SK-N-SH (cell line): ENCODE measurements at regions not wholly inside any gene's neighbourhood (a gene's known extent, or its start where the extent isn't known, plus 50 kb on each side); places are given as distances from the start of the nearest gene placed in this dataset.

Source experiments
- CTCF ChIA-PET: fragments of 300-600, 350-600 bp; formaldehyde crosslinking; extraction: SDS; loops from one replicate; lab custom pipeline; 2021; lab: Yijun Ruan, JAX
- POLR2A ChIA-PET: fragments of 350-600 bp; sonication (Branson Sonifier 250); formaldehyde crosslinking; extraction: SDS; loops from one replicate; lab custom pipeline; 2020; ENCODE audit warnings: antibody characterized with exemption, inconsistent platforms; lab: Yijun Ruan, JAX
- DNase-seq: peaks from one replicate; pipeline ENCODE4 v3.0.0; 2012
- H2AFZ ChIP-seq: fragments of 200-600 bp; sonication (generic); 2 replicates; pipeline ENCODE4 v1.8.1; 2016; ENCODE audit warnings: antibody characterized with exemption, mild to moderate bottlenecking, low read depth
- H3F3A ChIP-seq: fragments of 200-600 bp; sonication (generic); replicated peaks from 2 replicates; pipeline ENCODE3; 2016; ENCODE audit warnings: antibody characterized with exemption, mild to moderate bottlenecking; ENCODE audit not compliant: insufficient read depth
- H3K27ac ChIP-seq, 2 experiments: fragments of 200-500 bp in 1 of 2; fragments of 200-600 bp in 1 of 2; sonication (Bioruptor generic) in 1 of 2; sonication (generic), shearing (Covaris generic) in 1 of 2; 2 replicates each; pipeline versions ENCODE4 v1.5.1 to v1.6.1; 2014 to 2016; ENCODE audit warnings: low read depth in 2 of 2, inconsistent platforms in 1 of 2, low read length in 1 of 2, mild to moderate bottlenecking in 1 of 2, mixed read lengths in 1 of 2
- H3K27me3 ChIP-seq: fragments of 200-600 bp; sonication (generic), shearing (Covaris generic); 2 replicates; pipeline ENCODE4 v1.6.1; 2016; ENCODE audit warnings: mixed run types; ENCODE audit not compliant: insufficient read depth
- H3K36me3 ChIP-seq, 2 experiments: fragments of 200-500 bp in 1 of 2; fragments of 200-600 bp in 1 of 2; sonication (Bioruptor generic) in 1 of 2; sonication (generic) in 1 of 2; replicated peaks in 1 of 2; 2 replicates each; pipeline versions ENCODE3 to v1.5.1; 2014 to 2016; ENCODE audit warnings: low read length in 1 of 2, mild to moderate bottlenecking in 1 of 2; ENCODE audit not compliant: insufficient read depth in 2 of 2, control insufficient read depth in 1 of 2
- H3K4me1 ChIP-seq, 2 experiments: fragments of 200-500 bp in 1 of 2; fragments of 200-600 bp in 1 of 2; sonication (Bioruptor generic) in 1 of 2; sonication (generic), shearing (Covaris generic) in 1 of 2; 2 replicates each; pipeline versions ENCODE4 v1.5.1 to v1.6.1; 2014 to 2016; ENCODE audit warnings: low read depth in 1 of 2, low read length in 1 of 2, mixed run types in 1 of 2; ENCODE audit not compliant: insufficient read depth in 2 of 2, control insufficient read depth in 1 of 2
- H3K4me2 ChIP-seq: fragments of 200-600 bp; sonication (generic), shearing (Covaris generic); 2 replicates; pipeline ENCODE4 v1.6.1; 2017; ENCODE audit warnings: mixed run types
- H3K4me3 ChIP-seq, 2 experiments: fragments of 200-500 bp in 1 of 2; fragments of 200-600 bp in 1 of 2; sonication (Bioruptor generic) in 1 of 2; sonication (generic), shearing (Covaris generic) in 1 of 2; 2 replicates each; pipeline versions ENCODE4 v1.5.1 to v1.8.1; 2014 to 2016; ENCODE audit warnings: low read depth in 2 of 2, inconsistent platforms in 1 of 2, low read length in 1 of 2, mild to moderate bottlenecking in 1 of 2, mixed read lengths in 1 of 2, moderate library complexity in 1 of 2
- H3K79me2 ChIP-seq: fragments of 200-600 bp; sonication (generic); 2 replicates; pipeline ENCODE4 v1.8.1; 2017; ENCODE audit warnings: mild to moderate bottlenecking; ENCODE audit not compliant: insufficient read depth
- H3K9ac ChIP-seq: fragments of 200-600 bp; sonication (generic); 2 replicates; pipeline ENCODE4 v1.6.1; 2017; ENCODE audit warnings: mixed run types
- H3K9me2 ChIP-seq: fragments of 200-600 bp; sonication (generic); 2 replicates; pipeline ENCODE4 v1.6.1; 2017; ENCODE audit warnings: mixed run types
- H3K9me3 ChIP-seq: fragments of 200-600 bp; sonication (generic); 2 replicates; pipeline ENCODE4 v1.6.1; 2017; ENCODE audit warnings: mixed run types, mild to moderate bottlenecking, moderate library complexity
- H4K20me1 ChIP-seq: fragments of 200-600 bp; sonication (generic); 2 replicates; pipeline ENCODE4 v1.6.1; 2017; ENCODE audit warnings: mild to moderate bottlenecking, mixed run types; ENCODE audit not compliant: insufficient read depth
- FOSL2 ChIP-seq: IDR thresholded peaks from 2 replicates; pipeline ENCODE4 v1.4.0; 2012; ENCODE audit warnings: low read depth, mild to moderate bottlenecking, moderate library complexity, borderline replicate concordance
- MXI1 ChIP-seq: IDR thresholded peaks from 2 replicates; pipeline ENCODE4 v1.6.1; 2012; ENCODE audit warnings: mild to moderate bottlenecking, low read depth, low read length, improper control_type of control experiment
- RCOR1 ChIP-seq: fragments of 150-350 bp; IDR thresholded peaks from 2 replicates; pipeline ENCODE4 v1.6.1; 2017; ENCODE audit warnings: antibody characterized with exemption, low read length
- RFX5 ChIP-seq: IDR thresholded peaks from 2 replicates; pipeline ENCODE4 v1.6.1; 2012; ENCODE audit warnings: mild to moderate bottlenecking, improper control_type of control experiment, low read length
- RXRA ChIP-seq: IDR thresholded peaks from 2 replicates; pipeline ENCODE4 v1.4.0; 2012; ENCODE audit warnings: low read depth, mild to moderate bottlenecking, borderline replicate concordance
- SMC3 ChIP-seq: IDR thresholded peaks from 2 replicates; pipeline ENCODE4 v1.6.1; 2012; ENCODE audit warnings: low read depth, low read length, improper control_type of control experiment
- WGBS: methylation state at CpG from one replicate; pipeline ENCODE4 v1.1.6; 2017; ENCODE audit warnings: low lambda C conversion rate; 5-methylcytosine and 5-hydroxymethylcytosine counted together
- TF ChIP-seq, protein P1 (sequence below): IDR thresholded peaks from 2 replicates; pipeline ENCODE4; 2012
- TF ChIP-seq, protein P2 (sequence below): IDR thresholded peaks from 2 replicates; pipeline ENCODE4 v1.6.1; 2012; ENCODE audit warnings: mild to moderate bottlenecking, low read depth, low read length, moderate library complexity
- TF ChIP-seq, protein P3 (sequence below): fragments of 200-600 bp; sonication (generic); IDR thresholded peaks from 2 replicates; pipeline ENCODE4 v1.6.1; 2017; ENCODE audit warnings: antibody characterized with exemption, mild to moderate bottlenecking, moderate library complexity
- TF ChIP-seq, protein P4 (sequence below): IDR thresholded peaks from 2 replicates; pipeline ENCODE4 v1.4.0; 2012; ENCODE audit warnings: low read depth

DNA sequence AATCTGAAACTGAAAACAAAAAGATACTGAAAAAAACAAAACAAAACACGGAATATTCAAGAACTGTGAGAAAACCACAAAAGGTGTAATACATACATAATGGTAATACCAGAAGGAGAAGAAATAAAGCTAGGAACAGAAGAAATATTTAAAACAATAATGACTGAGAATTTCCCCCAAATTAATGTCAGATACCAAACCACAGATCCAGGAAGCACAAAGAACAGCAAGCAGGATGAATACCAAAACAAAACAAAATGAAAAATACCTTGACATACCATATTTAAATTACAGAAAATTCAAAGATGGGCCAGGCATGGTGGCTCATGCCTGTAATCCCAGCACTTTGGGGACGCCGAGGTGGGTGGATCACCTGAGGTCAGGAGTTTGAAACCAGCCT is 57.7 kb upstream of the PARD3 start:
- H3K4me3 ChIP-seq, result no peak overlapping the region
- WGBS, result 74% methylated on average over 3 of the region's 3 CpGs
- CTCF ChIA-PET, result no interaction called here
- no peak for DNase-seq
- no peaks in the 10 kb centered on the region for H3K9me3 ChIP-seq
- H3K9ac ChIP-seq, result no peak overlapping the region
- H3K4me1 ChIP-seq, result no peaks in the 10 kb centered on the region
- H3K36me3 ChIP-seq, result no peaks in the 10 kb centered on the region
- no peak overlapping the region for H2AFZ ChIP-seq
- TF ChIP-seq FOSL2 (no peak), SMC3 (no peak), MXI1 (no peak), RXRA (no peak), RCOR1 (no peak), RFX5 (no peak)
- TF ChIP-seq, protein P1, sequence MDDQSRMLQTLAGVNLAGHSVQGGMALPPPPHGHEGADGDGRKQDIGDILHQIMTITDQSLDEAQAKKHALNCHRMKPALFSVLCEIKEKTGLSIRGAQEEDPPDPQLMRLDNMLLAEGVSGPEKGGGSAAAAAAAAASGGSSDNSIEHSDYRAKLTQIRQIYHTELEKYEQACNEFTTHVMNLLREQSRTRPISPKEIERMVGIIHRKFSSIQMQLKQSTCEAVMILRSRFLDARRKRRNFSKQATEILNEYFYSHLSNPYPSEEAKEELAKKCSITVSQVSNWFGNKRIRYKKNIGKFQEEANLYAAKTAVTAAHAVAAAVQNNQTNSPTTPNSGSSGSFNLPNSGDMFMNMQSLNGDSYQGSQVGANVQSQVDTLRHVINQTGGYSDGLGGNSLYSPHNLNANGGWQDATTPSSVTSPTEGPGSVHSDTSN, result no peak
- TF ChIP-seq, protein P2, sequence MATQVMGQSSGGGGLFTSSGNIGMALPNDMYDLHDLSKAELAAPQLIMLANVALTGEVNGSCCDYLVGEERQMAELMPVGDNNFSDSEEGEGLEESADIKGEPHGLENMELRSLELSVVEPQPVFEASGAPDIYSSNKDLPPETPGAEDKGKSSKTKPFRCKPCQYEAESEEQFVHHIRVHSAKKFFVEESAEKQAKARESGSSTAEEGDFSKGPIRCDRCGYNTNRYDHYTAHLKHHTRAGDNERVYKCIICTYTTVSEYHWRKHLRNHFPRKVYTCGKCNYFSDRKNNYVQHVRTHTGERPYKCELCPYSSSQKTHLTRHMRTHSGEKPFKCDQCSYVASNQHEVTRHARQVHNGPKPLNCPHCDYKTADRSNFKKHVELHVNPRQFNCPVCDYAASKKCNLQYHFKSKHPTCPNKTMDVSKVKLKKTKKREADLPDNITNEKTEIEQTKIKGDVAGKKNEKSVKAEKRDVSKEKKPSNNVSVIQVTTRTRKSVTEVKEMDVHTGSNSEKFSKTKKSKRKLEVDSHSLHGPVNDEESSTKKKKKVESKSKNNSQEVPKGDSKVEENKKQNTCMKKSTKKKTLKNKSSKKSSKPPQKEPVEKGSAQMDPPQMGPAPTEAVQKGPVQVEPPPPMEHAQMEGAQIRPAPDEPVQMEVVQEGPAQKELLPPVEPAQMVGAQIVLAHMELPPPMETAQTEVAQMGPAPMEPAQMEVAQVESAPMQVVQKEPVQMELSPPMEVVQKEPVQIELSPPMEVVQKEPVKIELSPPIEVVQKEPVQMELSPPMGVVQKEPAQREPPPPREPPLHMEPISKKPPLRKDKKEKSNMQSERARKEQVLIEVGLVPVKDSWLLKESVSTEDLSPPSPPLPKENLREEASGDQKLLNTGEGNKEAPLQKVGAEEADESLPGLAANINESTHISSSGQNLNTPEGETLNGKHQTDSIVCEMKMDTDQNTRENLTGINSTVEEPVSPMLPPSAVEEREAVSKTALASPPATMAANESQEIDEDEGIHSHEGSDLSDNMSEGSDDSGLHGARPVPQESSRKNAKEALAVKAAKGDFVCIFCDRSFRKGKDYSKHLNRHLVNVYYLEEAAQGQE, result no peak
- TF ChIP-seq, protein P3, sequence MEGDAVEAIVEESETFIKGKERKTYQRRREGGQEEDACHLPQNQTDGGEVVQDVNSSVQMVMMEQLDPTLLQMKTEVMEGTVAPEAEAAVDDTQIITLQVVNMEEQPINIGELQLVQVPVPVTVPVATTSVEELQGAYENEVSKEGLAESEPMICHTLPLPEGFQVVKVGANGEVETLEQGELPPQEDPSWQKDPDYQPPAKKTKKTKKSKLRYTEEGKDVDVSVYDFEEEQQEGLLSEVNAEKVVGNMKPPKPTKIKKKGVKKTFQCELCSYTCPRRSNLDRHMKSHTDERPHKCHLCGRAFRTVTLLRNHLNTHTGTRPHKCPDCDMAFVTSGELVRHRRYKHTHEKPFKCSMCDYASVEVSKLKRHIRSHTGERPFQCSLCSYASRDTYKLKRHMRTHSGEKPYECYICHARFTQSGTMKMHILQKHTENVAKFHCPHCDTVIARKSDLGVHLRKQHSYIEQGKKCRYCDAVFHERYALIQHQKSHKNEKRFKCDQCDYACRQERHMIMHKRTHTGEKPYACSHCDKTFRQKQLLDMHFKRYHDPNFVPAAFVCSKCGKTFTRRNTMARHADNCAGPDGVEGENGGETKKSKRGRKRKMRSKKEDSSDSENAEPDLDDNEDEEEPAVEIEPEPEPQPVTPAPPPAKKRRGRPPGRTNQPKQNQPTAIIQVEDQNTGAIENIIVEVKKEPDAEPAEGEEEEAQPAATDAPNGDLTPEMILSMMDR, result no peak
- TF ChIP-seq, protein P4, sequence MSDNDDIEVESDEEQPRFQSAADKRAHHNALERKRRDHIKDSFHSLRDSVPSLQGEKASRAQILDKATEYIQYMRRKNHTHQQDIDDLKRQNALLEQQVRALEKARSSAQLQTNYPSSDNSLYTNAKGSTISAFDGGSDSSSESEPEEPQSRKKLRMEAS, result no peak
- no peaks in the 10 kb centered on the region; the same call in none of the 2 replicates for H3K27me3 ChIP-seq
- no peaks in the 10 kb centered on the region for H3K79me2 ChIP-seq
- no peaks in the 10 kb centered on the region for H3K9me2 ChIP-seq
- no peak overlapping the region for H3K27ac ChIP-seq
- H3F3A ChIP-seq, result no peaks in the 10 kb centered on the region
- no peaks in the 10 kb centered on the region for H4K20me1 ChIP-seq
- POLR2A ChIA-PET, result no interaction called here
- no peak overlapping the region for H3K4me2 ChIP-seq
